Stomach (tissue), 8 donors: ENCODE measurements at regions not wholly inside any gene's neighbourhood (a gene's known extent, or its start where the extent isn't known, plus 50 kb on each side); places are given as distances from the start of the nearest gene placed in this dataset.

Experiments used
- DNase-seq, 2 donors: peaks; one replicate each; pipeline versions ENCODE4 v3.0.0 to v3.0.0-alpha.2; 2013 to 2019
- H3K27ac ChIP-seq, 5 donors: fragments of 200-600 bp in 4 of 5; sonication (generic) in 4 of 5; one replicate each; pipeline ENCODE4 v1.5.1; 2013 to 2019; ENCODE audit warnings: mild to moderate bottlenecking in 1 of 5, moderate library complexity in 1 of 5
- H3K27me3 ChIP-seq, 3 donors: fragments of 200-600 bp; sonication (generic); one replicate each; pipeline ENCODE4 v1.5.1; 2017 to 2019; ENCODE audit warnings: mixed run types in 1 of 3
- H3K36me3 ChIP-seq, 4 donors: fragments of 200-600 bp; sonication (generic); 1 replicate in 3 of 4; 2 replicates in 1 of 4; pipeline ENCODE4 v1.5.1; 2016 to 2019
- H3K4me1 ChIP-seq, 4 donors: fragments of 200-600 bp; sonication (generic); one replicate each; pipeline ENCODE4 v1.5.1; 2016 to 2019
- H3K4me3 ChIP-seq, 4 donors: fragments of 200-600 bp; sonication (generic) in 3 of 4; one replicate each; pipeline ENCODE4 v1.5.1; 2016 to 2019; ENCODE audit warnings: mild to moderate bottlenecking in 1 of 4
- H3K9me3 ChIP-seq, 4 donors: fragments of 200-600 bp; sonication (generic); one replicate each; pipeline ENCODE4 v1.5.1; 2016 to 2019
- CTCF ChIP-seq, 7 experiments: fragments of 450-650 bp in 4 of 7; fragments of 200-600 bp in 3 of 7; sonication (generic) in 3 of 7; IDR thresholded peaks; one replicate each; pipeline ENCODE4 v1.5.1; 2016 to 2019; ENCODE audit warnings: antibody characterized with exemption in 7 of 7, control low read depth in 2 of 7, mild to moderate bottlenecking in 1 of 7
- EP300 ChIP-seq: sonication (generic); formaldehyde crosslinking; IDR thresholded peaks from one replicate; pipeline ENCODE4 v1.6.1; 2017; ENCODE audit warnings: antibody characterized with exemption
- POLR2A ChIP-seq, 4 donors: fragments of 450-650 bp; IDR thresholded peaks; one replicate each; pipeline ENCODE4 v1.6.1; 2016; ENCODE audit warnings: antibody characterized with exemption in 4 of 4, control low read depth in 2 of 4, mild to moderate bottlenecking in 1 of 4, moderate library complexity in 1 of 4
- POLR2AphosphoS5 ChIP-seq, 3 donors: sonication (generic); formaldehyde crosslinking; IDR thresholded peaks; one replicate each; pipeline ENCODE4 v1.6.1; 2016; ENCODE audit warnings: antibody characterized with exemption in 3 of 3
- WGBS, 5 donors: extraction: QIAGEN DNeasy Blood & Tissue Kit in 3 of 5; methylation state at CpG; one replicate each; pipeline versions ENCODE4 v1.1.5 to v1.1.7; 2013 to 2018; 5-methylcytosine and 5-hydroxymethylcytosine counted together
- intact Hi-C: fragments of 100-400 bp; cut with DNase I; formaldehyde crosslinking; loops from one replicate; pipeline ENCODE4 v1.15.1; 2023; ENCODE audit warnings: low total_unique reads
- donor health status: healthy with polysubstance abuse.
- donor health status: Bipolar disorder and iron deficiency.
- donor health status: healthy.

DNA sequence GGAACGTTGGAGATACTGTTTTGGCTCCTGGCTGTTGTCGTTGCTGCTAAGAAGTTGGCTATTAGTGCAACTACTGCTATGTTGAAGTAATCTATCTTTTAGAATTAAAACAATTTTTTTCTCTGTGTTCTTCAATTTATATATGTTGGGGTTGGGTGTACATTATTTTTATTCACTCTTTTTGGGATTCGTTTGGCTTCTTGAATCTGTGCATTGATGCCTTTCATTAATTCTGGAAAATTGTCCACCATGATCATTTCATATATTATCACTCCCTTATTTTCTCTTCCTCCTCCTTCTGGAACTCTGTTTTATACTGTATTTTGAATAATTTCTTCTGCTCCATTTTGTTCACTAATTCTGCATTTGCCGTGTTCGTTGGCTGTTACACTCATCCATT, 199.5 kb upstream of the PLET1 start:
- no peaks in the 10 kb centered on the region for H3K4me1 ChIP-seq
- no peak for DNase-seq
- H3K27me3 ChIP-seq: no peaks in the 10 kb centered on the region
- intact Hi-C loops: no loop called here
- H3K36me3 ChIP-seq: no peaks in the 10 kb centered on the region
- H3K27ac ChIP-seq: no peak overlapping the region
- no peak for TF ChIP-seq EP300
- H3K9me3 ChIP-seq: no peaks in the 10 kb centered on the region
- 76 to 87% (median 85%) methylated on average over 5 of the region's 5 CpGs for whole genome bisulfite sequencing, 5 donors
- no peak overlapping the region for H3K4me3 ChIP-seq

DNA sequence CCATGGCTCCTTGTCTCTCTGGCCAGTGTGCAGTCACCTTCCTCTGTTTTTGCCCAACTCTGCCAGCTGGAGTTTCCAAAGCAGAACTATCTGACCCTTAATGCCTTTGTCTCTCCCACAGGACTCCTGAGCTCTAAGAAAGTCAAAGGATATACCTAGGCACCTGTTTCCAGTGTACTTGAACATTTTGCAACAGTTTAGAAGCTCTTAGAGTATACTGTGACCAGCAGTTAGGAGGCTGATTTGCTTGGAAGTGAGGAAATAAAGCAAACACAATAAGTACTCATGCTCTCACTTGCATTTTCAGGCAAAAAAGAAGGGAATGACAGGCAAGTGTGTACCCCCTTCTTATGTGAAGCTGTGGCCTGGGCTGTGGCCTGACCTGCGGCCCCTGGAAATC, 204.3 kb upstream of the PLET1 start:
- H3K4me3 ChIP-seq: no peak overlapping the region
- no peak for DNase-seq
- intact Hi-C loops: no loop called here
- no peak for TF ChIP-seq CTCF (IDR thresholded peaks at IDR 0.05)
- H3K9me3 ChIP-seq: no peaks in the 10 kb centered on the region
- H3K27me3 ChIP-seq: peaks cover 0 to 4% (median 0%) of the 10 kb centered on the region in 3 donors
- WGBS, 5 donors: 80 to 100% (median 84%) methylated on average over 1 of the region's 1 CpG
- H3K4me1 ChIP-seq: no peaks in the 10 kb centered on the region
- H3K27ac ChIP-seq: no peak overlapping the region
- H3K36me3 ChIP-seq: no peaks in the 10 kb centered on the region

- Histone ChIP-seq H3K27ac (no peak overlapping the region), H3K4me3 (no peak overlapping the region), H3K36me3 (no peaks in the 10 kb centered on the region), H3K27me3 (peaks cover 0 to 4% (median 0%) of the 10 kb centered on the region in 3 donors), H3K9me3 (no peaks in the 10 kb centered on the region), H3K4me1 (no peaks in the 10 kb centered on the region)
- WGBS, 5 donors: 52 to 72% (median 54%) methylated on average over 6 of the region's 6 CpGs
- intact Hi-C loops: no loop called here
- no peak for DNase-seq
- TF ChIP-seq EP300 (no peak), POLR2A (IDR thresholded peaks at IDR 0.05) (no peak), CTCF (IDR thresholded peaks at IDR 0.05) (no peak), POLR2AphosphoS5 (IDR thresholded peaks at IDR 0.05) (no peak)
These were observed 204.9 kb upstream of the PLET1 start for GRCh38 chr11:112465433-112466024.

DNA sequence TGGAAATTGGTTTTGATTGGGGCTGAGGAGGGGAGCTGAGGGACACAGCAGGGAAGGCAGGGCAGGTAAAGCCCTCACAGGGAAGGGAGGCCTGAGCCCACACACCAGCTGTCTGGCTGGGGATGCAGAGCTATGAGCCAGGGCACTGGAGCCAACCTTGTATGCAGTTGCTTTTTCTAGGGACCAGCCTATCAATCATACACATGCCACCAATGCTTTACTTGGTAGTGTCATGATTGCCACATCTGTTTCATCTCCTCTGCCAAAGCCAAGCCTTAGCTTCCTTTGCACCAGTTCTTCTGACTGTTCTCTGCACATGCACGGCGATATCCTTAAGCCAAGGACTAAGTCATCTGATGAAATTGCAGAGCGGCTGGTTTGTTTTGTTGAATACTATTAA, 207.1 kb upstream of the PLET1 start:
- peak in 1 of 2 donors; percentile 12 for DNase-seq

More for the DNA sequence above, 207.1 kb upstream of the PLET1 start:
- 86 to 97% (median 96%) methylated on average over 3 of the region's 3 CpGs for WGBS, 5 donors
- intact Hi-C loops: no loop called here
- Histone ChIP-seq H3K36me3 (no peaks in the 10 kb centered on the region), H3K27me3 (peaks cover 0 to 10% (median 0%) of the 10 kb centered on the region in 3 donors), H3K9me3 (no peaks in the 10 kb centered on the region), H3K27ac (no peak overlapping the region), H3K4me3 (no peak overlapping the region), H3K4me1 (no peaks in the 10 kb centered on the region)
- TF ChIP-seq CTCF (IDR thresholded peaks at IDR 0.05) (no peak), POLR2AphosphoS5 (IDR thresholded peaks at IDR 0.05) (no peak), EP300 (no peak), POLR2A (IDR thresholded peaks at IDR 0.05) (no peak)
